Forelimb muscle (tissue), 1 donor: ENCODE measurements at regions not wholly inside any gene's neighbourhood (a gene's known extent, or its start where the extent isn't known, plus 50 kb on each side); places are given as distances from the start of the nearest gene placed in this dataset.
"Not testable (repeated sequence)": the region's sequence is repeated elsewhere in the genome, so short reads cannot be mapped to it uniquely, and the experiment has no call there.

Experiments used
- DNase-seq: peaks from one replicate; pipeline ENCODE4 v3.0.0-alpha.2; 2013; ENCODE audit warnings: low read depth

GRCh38 chr13:38283346-38283745 lies 66.3 kb upstream of the UFM1 start:
- DNase-seq = no peak

- no peak for DNase-seq
These were observed 84.5 kb upstream of the UFM1 start for GRCh38 chr13:38265132-38265497.

GRCh38 chr13:38264363-38265131 lies 85.1 kb upstream of the UFM1 start:
- no peak for DNase-seq

GRCh38 chr13:38262211-38262610 lies 87.4 kb upstream of the UFM1 start:
- DNase-seq = no peak

GRCh38 chr13:38255600-38255999 lies 94.1 kb upstream of the UFM1 start:
- no peak for DNase-seq

- no peak for DNase-seq
These were observed 109.8 kb upstream of the UFM1 start for GRCh38 chr13:38239874-38240273.

GRCh38 chr13:38228322-38228721 lies 121.3 kb upstream of the UFM1 start:
- DNase-seq = no peak

- DNase-seq = no peak
These were observed 123.2 kb upstream of the UFM1 start for GRCh38 chr13:38226496-38226895.

- DNase-seq = no peak
These were observed 126.6 kb upstream of the UFM1 start for GRCh38 chr13:38223089-38223488.

GRCh38 chr13:38221120-38221519 lies 128.5 kb upstream of the UFM1 start:
- DNase-seq = not testable (repeated sequence)

- DNase-seq = no peak
These were observed 133.5 kb upstream of the UFM1 start for GRCh38 chr13:38216181-38216580.

GRCh38 chr13:38213314-38213713 lies 136.3 kb upstream of the UFM1 start:
- no peak for DNase-seq

- DNase-seq = no peak
These were observed 138.6 kb upstream of the UFM1 start for GRCh38 chr13:38210928-38211596.

GRCh38 chr13:38204556-38204955 lies 145.1 kb upstream of the UFM1 start:
- DNase-seq = no peak

GRCh38 chr13:38202740-38203139 lies 146.9 kb upstream of the UFM1 start:
- no peak for DNase-seq

GRCh38 chr13:38191016-38191415 lies 158.6 kb upstream of the UFM1 start:
- no peak for DNase-seq

GRCh38 chr13:38180670-38181069 lies 169.0 kb upstream of the UFM1 start:
- no peak for DNase-seq

- no peak for DNase-seq
These were observed 169.5 kb upstream of the UFM1 start for GRCh38 chr13:38180126-38180525.

- DNase-seq = no peak
These were observed 173.0 kb upstream of the UFM1 start for GRCh38 chr13:38176664-38177063.

GRCh38 chr13:38173403-38173802 lies 176.2 kb upstream of the UFM1 start:
- DNase-seq = no peak

- DNase-seq = no peak
These were observed 182.4 kb upstream of the UFM1 start for GRCh38 chr13:38167164-38167822.

GRCh38 chr13:38166116-38166515 lies 183.5 kb upstream of the UFM1 start:
- no peak for DNase-seq

- no peak for DNase-seq
These were observed 189.5 kb upstream of the UFM1 start for GRCh38 chr13:38160131-38160530.
